Tibial nerve (tissue), 3 donors: ENCODE measurements at regions not wholly inside any gene's neighbourhood (a gene's known extent, or its start where the extent isn't known, plus 50 kb on each side); places are given as distances from the start of the nearest gene placed in this dataset.

ENCODE experiments used
- CTCF ChIP-seq, 5 experiments: fragments of 200-600 bp in 3 of 5; fragments of 450-650 bp in 2 of 5; sonication (generic) in 3 of 5; IDR thresholded peaks; one replicate each; pipeline ENCODE4 v1.5.1; 2016 to 2019; ENCODE audit warnings: antibody characterized with exemption in 5 of 5, mild to moderate bottlenecking in 3 of 5, moderate library complexity in 2 of 5
- POLR2A ChIP-seq, 2 donors: fragments of 450-650 bp; IDR thresholded peaks; one replicate each; pipeline ENCODE4 v1.6.1; 2017; ENCODE audit warnings: antibody characterized with exemption in 2 of 2, mild to moderate bottlenecking in 2 of 2, moderate library complexity in 2 of 2

- TF ChIP-seq POLR2A (IDR thresholded peaks at IDR 0.05) (no peak), CTCF (IDR thresholded peaks at IDR 0.05) (no peak)
Measured at GRCh38 chr7:124323597-124323996, 290.7 kb upstream of the TMEM229A start.
